CD4-positive, alpha-beta memory T cell (primary cell): ENCODE measurements at regions not wholly inside any gene's neighbourhood (a gene's known extent, or its start where the extent isn't known, plus 50 kb on each side); places are given as distances from the start of the nearest gene placed in this dataset.
"Not testable (repeated sequence)": the region's sequence is repeated elsewhere in the genome, so short reads cannot be mapped to it uniquely, and the experiment has no call there.

ENCODE experiments used
- CTCF ChIA-PET: fragments of 350-600 bp; sonication (Branson Sonifier 250); formaldehyde crosslinking; loops from one replicate; lab custom pipeline; 2021; ENCODE audit warnings: inconsistent platforms; ENCODE audit not compliant: partially characterized antibody; lab: Charles Lee
- POLR2A ChIA-PET: fragments of 350-600 bp; sonication (Branson Sonifier 250); formaldehyde crosslinking; loops from one replicate; lab custom pipeline; 2021; ENCODE audit not compliant: partially characterized antibody; lab: Charles Lee
- DNase-seq, 5 donors: peaks; one replicate each; pipeline versions ENCODE4 v3.0.0 to v3.0.0-alpha.2; 2020 to 2022; ENCODE audit warnings: mixed read lengths in 1 of 5
- H3K27ac ChIP-seq: one replicate; pipeline ENCODE4 v1.7.0; 2013; ENCODE audit warnings: low read depth, low read length
- H3K27me3 ChIP-seq: 2 replicates; pipeline ENCODE4 v1.7.0; 2013; ENCODE audit warnings: mild to moderate bottlenecking, low read length, moderate library complexity; ENCODE audit not compliant: insufficient read depth
- H3K36me3 ChIP-seq: 2 replicates; pipeline ENCODE4 v1.7.0; 2013; ENCODE audit warnings: mild to moderate bottlenecking, low read length, moderate library complexity; ENCODE audit not compliant: insufficient read depth
- H3K4me1 ChIP-seq: 2 replicates; pipeline ENCODE4 v1.7.0; 2013; ENCODE audit warnings: mild to moderate bottlenecking, low read length, moderate library complexity; ENCODE audit not compliant: insufficient read depth
- H3K4me3 ChIP-seq, 2 donors: one replicate each; pipeline ENCODE4 v1.7.0; 2013; ENCODE audit warnings: low read length in 2 of 2, mild to moderate bottlenecking in 1 of 2
- H3K9me3 ChIP-seq, 2 donors: one replicate each; pipeline ENCODE4 v1.7.0; 2013; ENCODE audit warnings: low read length in 2 of 2, control low read depth in 1 of 2; ENCODE audit not compliant: control insufficient read depth in 1 of 2
- H3K27ac Mint-ChIP-seq, 7 donors: one replicate each; pipeline ENCODE4 v1.8.0; 2020 to 2021; ENCODE audit warnings: mixed read lengths in 7 of 7, mild to moderate bottlenecking in 6 of 7, inconsistent platforms in 3 of 7, moderate library complexity in 3 of 7
- H3K27me3 Mint-ChIP-seq, 2 donors: one replicate each; pipeline ENCODE4 v1.8.0; 2020 to 2021; ENCODE audit warnings: mixed read lengths in 2 of 2
- H3K36me3 Mint-ChIP-seq, 2 donors: one replicate each; pipeline ENCODE4 v1.8.0; 2020 to 2021; ENCODE audit warnings: mixed read lengths in 2 of 2, inconsistent platforms in 1 of 2, mild to moderate bottlenecking in 1 of 2
- H3K4me1 Mint-ChIP-seq, 4 donors: one replicate each; pipeline ENCODE4 v1.8.0; 2020 to 2021; ENCODE audit warnings: mixed read lengths in 4 of 4, mild to moderate bottlenecking in 1 of 4
- H3K4me3 Mint-ChIP-seq, 8 donors: one replicate each; pipeline ENCODE4 v1.8.0; 2020 to 2021; ENCODE audit warnings: mixed read lengths in 8 of 8, mild to moderate bottlenecking in 7 of 8, moderate library complexity in 6 of 8, inconsistent platforms in 3 of 8
- H3K9me3 Mint-ChIP-seq, 8 donors: one replicate each; pipeline ENCODE4 v1.8.0; 2020 to 2021; ENCODE audit warnings: mixed read lengths in 8 of 8, mild to moderate bottlenecking in 5 of 8, inconsistent platforms in 3 of 8, moderate library complexity in 1 of 8
- intact Hi-C: fragments of 100-400 bp; cut with micrococcal nuclease; formaldehyde crosslinking; loops from one replicate; pipeline ENCODE4 v1.15.1; 2023

GRCh38 chr3:174482541-174482940, 376.6 kb upstream of the NAALADL2 start:
- no peaks in the 10 kb centered on the region for H3K36me3 ChIP-seq
- H3K27ac ChIP-seq: no peak overlapping the region
- no peaks in the 10 kb centered on the region for H3K4me1 ChIP-seq
- intact Hi-C loops: no loop called here
- no peaks in the 10 kb centered on the region for H3K9me3 ChIP-seq
- no peaks in the 10 kb centered on the region for H3K27me3 ChIP-seq
- Mint-ChIP-seq H3K27ac (no peak overlapping the region), H3K4me1 (no peaks in the 10 kb centered on the region), H3K36me3 (no peaks in the 10 kb centered on the region), H3K4me3 (no peak overlapping the region), H3K9me3 (peaks cover 0 to 11% (median 2%) of the 10 kb centered on the region in 8 donors), H3K27me3 (no peaks in the 10 kb centered on the region)
- ChIA-PET POLR2A (no interaction called here), CTCF (interaction anchor here (0.8 kb wide), 1 partner anchor 108 kb away, joined by 3 read pairs; no protein-coding TSS in a partner anchor)
- no peak overlapping the region for H3K4me3 ChIP-seq
- no peak for DNase-seq

DNA sequence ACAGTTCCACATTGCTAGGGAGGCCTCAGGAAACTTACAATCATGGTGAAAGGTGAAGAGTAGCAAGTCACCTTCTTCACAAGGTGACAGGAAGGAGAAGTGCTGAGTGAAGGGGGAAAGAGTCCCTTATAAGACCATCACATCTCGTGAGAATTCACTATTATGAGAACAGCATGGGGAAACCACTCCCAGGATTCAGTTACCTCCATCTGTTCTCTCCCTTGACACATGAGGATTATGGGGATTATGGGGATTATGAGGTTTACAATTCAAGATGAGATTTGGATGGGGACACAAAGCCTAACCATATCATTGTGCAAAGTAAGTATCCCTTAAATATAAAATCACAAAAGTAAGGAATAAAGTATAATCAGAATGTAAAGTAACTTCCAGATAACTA, 375.9 kb upstream of the NAALADL2 start:
- peaks cover 0 to 13% (median 2%) of the 10 kb centered on the region in 8 donors for H3K9me3 Mint-ChIP-seq
- CTCF ChIA-PET: no interaction called here
- intact Hi-C loops: no loop called here
- H3K4me1 ChIP-seq: no peaks in the 10 kb centered on the region
- H3K9me3 ChIP-seq: no peaks in the 10 kb centered on the region
- no peaks in the 10 kb centered on the region for H3K27me3 Mint-ChIP-seq
- no peak overlapping the region for H3K27ac Mint-ChIP-seq
- no peak overlapping the region for H3K4me3 Mint-ChIP-seq
- H3K4me1 Mint-ChIP-seq: no peaks in the 10 kb centered on the region
- H3K27ac ChIP-seq: no peak overlapping the region
- no peaks in the 10 kb centered on the region for H3K36me3 ChIP-seq
- DNase-seq: no peak
- POLR2A ChIA-PET: no interaction called here
- no peak overlapping the region for H3K4me3 ChIP-seq
- no peaks in the 10 kb centered on the region for H3K36me3 Mint-ChIP-seq
- H3K27me3 ChIP-seq: no peaks in the 10 kb centered on the region

DNA sequence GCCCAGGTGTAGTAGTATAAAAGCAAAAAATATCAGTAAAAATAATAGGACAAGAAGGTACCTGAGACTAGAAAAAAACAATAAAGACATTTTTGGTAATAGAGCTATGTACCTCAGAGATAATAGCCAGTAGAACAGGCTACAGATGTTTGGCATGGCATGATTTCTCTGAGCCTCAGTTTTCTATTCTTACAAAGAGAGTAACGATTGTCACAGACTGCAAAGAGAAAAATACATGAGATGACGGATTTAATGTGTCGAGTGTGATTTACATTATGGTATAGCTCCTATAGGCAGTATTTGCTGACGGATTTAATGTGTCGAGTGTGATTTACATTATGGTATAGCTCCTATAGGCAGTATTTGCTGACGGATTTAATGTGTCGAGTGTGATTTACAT, 375.3 kb upstream of the NAALADL2 start:
- H3K36me3 Mint-ChIP-seq, CTCF ChIA-PET, H3K4me1 ChIP-seq, H3K4me1 Mint-ChIP-seq, intact Hi-C loops, H3K27ac ChIP-seq, POLR2A ChIA-PET, H3K36me3 ChIP-seq, H3K27me3 ChIP-seq, DNase-seq, H3K4me3 ChIP-seq, H3K4me3 Mint-ChIP-seq, H3K27me3 Mint-ChIP-seq, H3K27ac Mint-ChIP-seq, H3K9me3 ChIP-seq: not testable (repeated sequence)
- peaks cover 0 to 15% (median 2%) of the 10 kb centered on the region in 8 donors for H3K9me3 Mint-ChIP-seq

- Histone ChIP-seq H3K4me3 (no peak overlapping the region), H3K4me1 (no peaks in the 10 kb centered on the region), H3K27me3 (no peaks in the 10 kb centered on the region), H3K27ac (no peak overlapping the region), H3K36me3 (no peaks in the 10 kb centered on the region), H3K9me3 (no peaks in the 10 kb centered on the region)
- Mint-ChIP-seq H3K27ac (no peak overlapping the region), H3K4me1 (no peaks in the 10 kb centered on the region), H3K27me3 (no peaks in the 10 kb centered on the region), H3K4me3 (no peak overlapping the region), H3K9me3 (peaks cover 0 to 14% (median 0%) of the 10 kb centered on the region in 8 donors), H3K36me3 (no peaks in the 10 kb centered on the region)
- no peak for DNase-seq
- POLR2A ChIA-PET: interaction anchor here (0.5 kb wide), 1 partner anchor 1084 kb away, joined by 3 read pairs; no protein-coding TSS in a partner anchor
- CTCF ChIA-PET: no interaction called here
- intact Hi-C loops: no loop called here
Observed at GRCh38 chr3:174488527-174488926, 370.6 kb upstream of the NAALADL2 start.

- intact Hi-C loops: no loop called here
- no peaks in the 10 kb centered on the region for H3K9me3 ChIP-seq
- Mint-ChIP-seq H3K4me1 (no peaks in the 10 kb centered on the region), H3K27ac (no peak overlapping the region), H3K9me3 (peaks cover 0 to 2% (median 0%) of the 10 kb centered on the region in 8 donors), H3K27me3 (no peaks in the 10 kb centered on the region), H3K4me3 (no peak overlapping the region), H3K36me3 (no peaks in the 10 kb centered on the region)
- H3K27me3 ChIP-seq: no peaks in the 10 kb centered on the region
- DNase-seq: no peak
- H3K4me3 ChIP-seq: no peak overlapping the region
- no peaks in the 10 kb centered on the region for H3K4me1 ChIP-seq
- no peak overlapping the region for H3K27ac ChIP-seq
- H3K36me3 ChIP-seq: no peaks in the 10 kb centered on the region
- ChIA-PET POLR2A (no interaction called here), CTCF (no interaction called here)
Observed at GRCh38 chr3:174495311-174495710, 363.8 kb upstream of the NAALADL2 start.

- Mint-ChIP-seq H3K4me3 (no peak overlapping the region), H3K4me1 (no peaks in the 10 kb centered on the region), H3K27ac (no peak overlapping the region), H3K9me3 (peaks cover 0 to 5% (median 0%) of the 10 kb centered on the region in 8 donors), H3K36me3 (no peaks in the 10 kb centered on the region), H3K27me3 (no peaks in the 10 kb centered on the region)
- no peak for DNase-seq
- POLR2A ChIA-PET: no interaction called here
- Histone ChIP-seq H3K36me3 (no peaks in the 10 kb centered on the region), H3K27me3 (no peaks in the 10 kb centered on the region), H3K27ac (no peak overlapping the region), H3K9me3 (no peaks in the 10 kb centered on the region), H3K4me1 (no peaks in the 10 kb centered on the region), H3K4me3 (no peak overlapping the region)
- intact Hi-C loops: no loop called here
- CTCF ChIA-PET: no interaction called here
Observed at GRCh38 chr3:174495928-174496327, 363.2 kb upstream of the NAALADL2 start.

GRCh38 chr3:174498638-174499037, 360.5 kb upstream of the NAALADL2 start:
- H3K27ac ChIP-seq: no peak overlapping the region
- no peak for DNase-seq
- no peaks in the 10 kb centered on the region for H3K27me3 Mint-ChIP-seq

GRCh38 chr3:174505266-174505665, 353.9 kb upstream of the NAALADL2 start:
- Mint-ChIP-seq H3K9me3 (peaks cover 0 to 3% (median 0%) of the 10 kb centered on the region in 8 donors), H3K27me3 (no peaks in the 10 kb centered on the region), H3K4me3 (no peak overlapping the region), H3K4me1 (no peaks in the 10 kb centered on the region), H3K36me3 (no peaks in the 10 kb centered on the region), H3K27ac (no peak overlapping the region)
- Histone ChIP-seq H3K9me3 (no peaks in the 10 kb centered on the region), H3K36me3 (no peaks in the 10 kb centered on the region), H3K4me3 (no peak overlapping the region), H3K4me1 (no peaks in the 10 kb centered on the region), H3K27ac (no peak overlapping the region), H3K27me3 (no peaks in the 10 kb centered on the region)
- DNase-seq: no peak
- intact Hi-C loops: no loop called here
- POLR2A ChIA-PET: no interaction called here
- CTCF ChIA-PET: no interaction called here

More at GRCh38 chr3:174498638-174499037, 360.5 kb upstream of the NAALADL2 start:
- POLR2A ChIA-PET: no interaction called here
- no peaks in the 10 kb centered on the region for H3K4me1 Mint-ChIP-seq
- peaks cover 0 to 5% (median 0%) of the 10 kb centered on the region in 8 donors for H3K9me3 Mint-ChIP-seq
- Histone ChIP-seq H3K4me1 (no peaks in the 10 kb centered on the region), H3K4me3 (no peak overlapping the region), H3K27me3 (no peaks in the 10 kb centered on the region), H3K36me3 (no peaks in the 10 kb centered on the region), H3K9me3 (no peaks in the 10 kb centered on the region)
- intact Hi-C loops: no loop called here
- no peaks in the 10 kb centered on the region for H3K36me3 Mint-ChIP-seq
- no peak overlapping the region for H3K27ac Mint-ChIP-seq
- CTCF ChIA-PET: no interaction called here
- H3K4me3 Mint-ChIP-seq: no peak overlapping the region
